KBM-7 (cell line): ENCODE measurements at regions not wholly inside any gene's neighbourhood (a gene's known extent, or its start where the extent isn't known, plus 50 kb on each side); places are given as distances from the start of the nearest gene placed in this dataset.

Experiments used
- DNase-seq: peaks from one replicate; pipeline ENCODE4 v3.0.0-alpha.2; 2015
- in situ Hi-C: fragments of 300-500 bp; cut with MboI; formaldehyde crosslinking; loops from 2 replicates; pipeline ENCODE4 v1.14.3; 2020; ENCODE audit warnings: low sequenced_read_pairs, low pct_unique_long_range_greater_than_20kb, mixed read lengths

- in situ Hi-C loops: no loop called here
- DNase-seq: no peak
Observed at GRCh38 chr3:135915206-135915605, 50.3 kb upstream of the PPP2R3A start.
